HL-60 (cell line): ENCODE measurements at regions not wholly inside any gene's neighbourhood (a gene's known extent, or its start where the extent isn't known, plus 50 kb on each side); places are given as distances from the start of the nearest gene placed in this dataset.

Source experiments
- DNase-seq, 2 experiments: peaks; one replicate each; pipeline ENCODE4 v3.0.0-alpha.2; 2010 to 2020; ENCODE audit warnings: low read depth in 1 of 2, low spot score in 1 of 2
- H3K27ac ChIP-seq: fragments of 250-450 bp; sonication (Bioruptor Pico); replicated peaks from 2 replicates; pipeline ENCODE4 v1.5.1; 2020; ENCODE audit warnings: mild to moderate bottlenecking, moderate library complexity
- H3K27me3 ChIP-seq: fragments of 250-450 bp; sonication (Bioruptor Pico); 2 replicates; pipeline ENCODE4 v1.5.1; 2021; ENCODE audit warnings: mild to moderate bottlenecking, moderate library complexity; ENCODE audit not compliant: insufficient read depth, poor library complexity, severe bottlenecking
- H3K4me3 ChIP-seq: replicated peaks from 2 replicates; pipeline ENCODE4 v1.5.1; 2011; ENCODE audit warnings: mild to moderate bottlenecking, control low read depth, low read length; ENCODE audit not compliant: insufficient read depth
- GABPA ChIP-seq: IDR thresholded peaks from 2 replicates; pipeline ENCODE4 v1.6.1; 2012; ENCODE audit warnings: low read depth
- POLR2AphosphoS5 ChIP-seq: IDR thresholded peaks from 2 replicates; pipeline ENCODE4 v1.6.1; 2012; ENCODE audit warnings: low read depth
- SPI1 ChIP-seq: IDR thresholded peaks from 2 replicates; pipeline ENCODE4 v1.6.1; 2012; ENCODE audit warnings: low read depth, mild to moderate bottlenecking, borderline replicate concordance
- TF ChIP-seq, protein P1 (sequence below): IDR thresholded peaks from one replicate; pipeline ENCODE4 v1.5.1; 2011; ENCODE audit warnings: low read length, control low read depth, inconsistent platforms; ENCODE audit not compliant: insufficient read depth
- TF ChIP-seq, protein P2 (sequence below): IDR thresholded peaks from 2 replicates; pipeline ENCODE4 v1.6.1; 2012; ENCODE audit warnings: low read depth; ENCODE audit not compliant: insufficient replicate concordance

DNA sequence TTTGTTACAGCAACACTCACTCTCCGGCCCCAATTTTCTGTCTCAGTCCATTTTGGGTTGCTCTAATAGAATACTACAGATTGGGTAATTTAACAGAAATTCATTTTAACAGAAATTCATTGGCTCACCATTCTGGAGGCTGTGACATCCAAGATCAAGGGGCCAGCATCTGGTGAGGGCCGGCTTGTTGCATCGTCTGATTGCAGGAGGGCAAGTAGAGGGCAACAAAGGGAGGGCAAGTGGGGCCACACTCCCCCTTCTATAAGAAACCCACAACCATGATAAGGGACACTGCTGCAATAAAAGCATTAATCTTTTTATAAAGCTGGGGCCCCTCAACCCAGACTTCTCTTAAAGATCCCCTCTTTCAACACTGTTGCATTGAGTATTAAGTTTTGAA lies 260.1 kb upstream of the TMPRSS15 start:
- Histone ChIP-seq H3K27me3 (no peaks in the 10 kb centered on the region), H3K27ac (no peak overlapping the region), H3K4me3 (no peak overlapping the region)
- DNase-seq = no peak
- no peak for TF ChIP-seq SPI1
- TF ChIP-seq, protein P1, sequence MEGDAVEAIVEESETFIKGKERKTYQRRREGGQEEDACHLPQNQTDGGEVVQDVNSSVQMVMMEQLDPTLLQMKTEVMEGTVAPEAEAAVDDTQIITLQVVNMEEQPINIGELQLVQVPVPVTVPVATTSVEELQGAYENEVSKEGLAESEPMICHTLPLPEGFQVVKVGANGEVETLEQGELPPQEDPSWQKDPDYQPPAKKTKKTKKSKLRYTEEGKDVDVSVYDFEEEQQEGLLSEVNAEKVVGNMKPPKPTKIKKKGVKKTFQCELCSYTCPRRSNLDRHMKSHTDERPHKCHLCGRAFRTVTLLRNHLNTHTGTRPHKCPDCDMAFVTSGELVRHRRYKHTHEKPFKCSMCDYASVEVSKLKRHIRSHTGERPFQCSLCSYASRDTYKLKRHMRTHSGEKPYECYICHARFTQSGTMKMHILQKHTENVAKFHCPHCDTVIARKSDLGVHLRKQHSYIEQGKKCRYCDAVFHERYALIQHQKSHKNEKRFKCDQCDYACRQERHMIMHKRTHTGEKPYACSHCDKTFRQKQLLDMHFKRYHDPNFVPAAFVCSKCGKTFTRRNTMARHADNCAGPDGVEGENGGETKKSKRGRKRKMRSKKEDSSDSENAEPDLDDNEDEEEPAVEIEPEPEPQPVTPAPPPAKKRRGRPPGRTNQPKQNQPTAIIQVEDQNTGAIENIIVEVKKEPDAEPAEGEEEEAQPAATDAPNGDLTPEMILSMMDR = no peak
- no peak for TF ChIP-seq GABPA
- TF ChIP-seq, protein P2, sequence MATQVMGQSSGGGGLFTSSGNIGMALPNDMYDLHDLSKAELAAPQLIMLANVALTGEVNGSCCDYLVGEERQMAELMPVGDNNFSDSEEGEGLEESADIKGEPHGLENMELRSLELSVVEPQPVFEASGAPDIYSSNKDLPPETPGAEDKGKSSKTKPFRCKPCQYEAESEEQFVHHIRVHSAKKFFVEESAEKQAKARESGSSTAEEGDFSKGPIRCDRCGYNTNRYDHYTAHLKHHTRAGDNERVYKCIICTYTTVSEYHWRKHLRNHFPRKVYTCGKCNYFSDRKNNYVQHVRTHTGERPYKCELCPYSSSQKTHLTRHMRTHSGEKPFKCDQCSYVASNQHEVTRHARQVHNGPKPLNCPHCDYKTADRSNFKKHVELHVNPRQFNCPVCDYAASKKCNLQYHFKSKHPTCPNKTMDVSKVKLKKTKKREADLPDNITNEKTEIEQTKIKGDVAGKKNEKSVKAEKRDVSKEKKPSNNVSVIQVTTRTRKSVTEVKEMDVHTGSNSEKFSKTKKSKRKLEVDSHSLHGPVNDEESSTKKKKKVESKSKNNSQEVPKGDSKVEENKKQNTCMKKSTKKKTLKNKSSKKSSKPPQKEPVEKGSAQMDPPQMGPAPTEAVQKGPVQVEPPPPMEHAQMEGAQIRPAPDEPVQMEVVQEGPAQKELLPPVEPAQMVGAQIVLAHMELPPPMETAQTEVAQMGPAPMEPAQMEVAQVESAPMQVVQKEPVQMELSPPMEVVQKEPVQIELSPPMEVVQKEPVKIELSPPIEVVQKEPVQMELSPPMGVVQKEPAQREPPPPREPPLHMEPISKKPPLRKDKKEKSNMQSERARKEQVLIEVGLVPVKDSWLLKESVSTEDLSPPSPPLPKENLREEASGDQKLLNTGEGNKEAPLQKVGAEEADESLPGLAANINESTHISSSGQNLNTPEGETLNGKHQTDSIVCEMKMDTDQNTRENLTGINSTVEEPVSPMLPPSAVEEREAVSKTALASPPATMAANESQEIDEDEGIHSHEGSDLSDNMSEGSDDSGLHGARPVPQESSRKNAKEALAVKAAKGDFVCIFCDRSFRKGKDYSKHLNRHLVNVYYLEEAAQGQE = no peak
- no peak for TF ChIP-seq POLR2AphosphoS5

DNA sequence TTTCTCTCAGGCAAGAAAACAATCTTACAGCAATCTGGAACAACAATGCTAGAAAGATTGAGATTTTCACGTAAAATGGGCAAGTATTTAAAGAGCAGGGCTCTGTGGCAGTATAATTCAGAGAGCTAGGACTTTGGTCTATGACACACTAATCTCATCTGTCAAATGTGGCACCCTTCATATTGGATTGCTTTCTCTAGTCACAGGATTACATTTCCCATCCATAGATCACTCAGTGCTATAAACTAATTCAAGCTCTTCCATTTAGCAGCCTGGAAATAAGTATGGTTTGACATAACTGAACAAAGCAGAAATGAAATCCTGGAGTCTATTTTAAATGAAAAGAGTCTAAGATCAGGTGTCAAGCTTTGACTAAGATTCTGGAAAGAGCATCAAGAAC lies 263.1 kb upstream of the TMPRSS15 start:
- Histone ChIP-seq H3K4me3 (no peak overlapping the region), H3K27me3 (no peaks in the 10 kb centered on the region), H3K27ac (no peak overlapping the region)
- DNase-seq = no peak
- TF ChIP-seq POLR2AphosphoS5 = no peak
- TF ChIP-seq SPI1 = no peak
- TF ChIP-seq, protein P1 = no peak
- no peak for TF ChIP-seq GABPA
- TF ChIP-seq, protein P2 = no peak

DNA sequence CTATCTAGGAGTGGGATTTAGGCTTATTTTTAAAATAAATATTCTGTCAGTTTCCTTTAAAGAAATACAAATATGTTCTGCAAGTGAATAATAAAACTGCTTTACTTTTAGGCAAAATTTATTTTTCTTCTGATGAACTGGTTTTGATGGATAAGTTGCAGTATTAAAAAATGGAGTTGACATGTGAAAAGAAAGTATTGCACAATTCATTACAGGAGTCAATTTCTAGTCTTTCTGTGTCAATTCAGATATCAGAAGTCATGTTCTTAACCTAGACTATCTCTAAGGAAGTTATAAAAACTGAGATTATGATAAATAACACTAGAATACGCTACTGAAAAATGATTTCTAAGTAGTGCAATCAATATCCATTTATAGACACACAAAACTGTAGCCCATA lies 270.2 kb upstream of the TMPRSS15 start:
- no peak overlapping the region for H3K4me3 ChIP-seq
- DNase-seq = no peak
- TF ChIP-seq POLR2AphosphoS5 (no peak), GABPA (no peak)
- no peak overlapping the region for H3K27ac ChIP-seq
- H3K27me3 ChIP-seq = no peaks in the 10 kb centered on the region

DNA sequence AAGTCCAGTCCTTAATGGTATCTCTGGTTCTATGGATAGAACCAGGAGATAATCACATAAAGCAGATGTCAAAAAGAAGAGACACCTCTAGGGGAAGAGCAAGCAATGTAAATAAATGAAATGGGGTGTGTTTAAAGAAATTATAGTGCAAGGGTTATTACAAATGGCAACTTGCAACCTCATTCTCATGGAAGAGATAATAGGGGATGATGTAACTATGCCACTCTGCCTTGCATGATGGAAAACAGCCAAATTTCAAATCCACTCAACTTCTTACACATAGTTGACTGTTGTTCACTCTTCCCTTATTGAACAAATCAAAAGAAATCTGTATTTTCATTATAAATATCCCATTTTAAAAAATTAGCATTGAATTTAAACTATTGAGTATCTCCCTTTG lies 274.0 kb upstream of the TMPRSS15 start:
- Histone ChIP-seq H3K4me3 (no peak overlapping the region), H3K27me3 (no peaks in the 10 kb centered on the region), H3K27ac (no peak overlapping the region)
- TF ChIP-seq, protein P2 = no peak
- TF ChIP-seq GABPA = no peak
- TF ChIP-seq SPI1 = no peak
- TF ChIP-seq, protein P1 = no peak
- no peak for TF ChIP-seq POLR2AphosphoS5
- no peak for DNase-seq
